ENCODE measurements at regions not wholly inside any gene's neighbourhood (a gene's known extent, or its start where the extent isn't known, plus 50 kb on each side); places are given as distances from the start of the nearest gene placed in this dataset.
"Not testable (repeated sequence)": the region's sequence is repeated elsewhere in the genome, so short reads cannot be mapped to it uniquely, and the experiment has no call there.

- DNase-seq (ENCODE audit: low read depth in 3 of 3): no peak
These were observed 816.4 kb upstream of the ANO3 start for GRCh38 chr11:25515576-25515975.

DNA sequence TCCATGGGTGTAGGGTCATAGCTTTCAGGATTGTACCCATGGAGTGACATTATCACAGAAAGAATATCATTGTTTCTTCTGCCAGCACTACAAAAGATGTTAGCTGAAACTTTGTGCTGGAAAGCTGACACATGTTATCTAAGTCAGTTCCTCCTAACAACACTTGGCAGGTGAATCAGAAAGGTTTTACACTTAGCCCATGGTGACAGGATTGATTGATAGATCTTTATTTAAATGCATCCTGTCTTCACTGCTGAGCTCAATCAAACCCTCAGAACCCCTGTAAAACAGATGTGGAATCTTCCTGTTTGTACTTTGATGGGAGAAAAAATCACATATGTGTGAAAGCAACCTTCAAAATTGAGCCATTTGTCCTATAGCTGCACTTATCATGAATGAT lies 811.5 kb upstream of the ANO3 start:
- no peak for DNase-seq (ENCODE audit: low read depth in 3 of 3)

- DNase-seq (ENCODE audit: low read depth in 3 of 3): no peak
These were observed 804.1 kb upstream of the ANO3 start for GRCh38 chr11:25527841-25528240.

GRCh38 chr11:25529572-25529971 lies 802.4 kb upstream of the ANO3 start:
- DNase-seq (ENCODE audit: low read depth in 3 of 3): no peak

GRCh38 chr11:25535467-25536272 lies 796.3 kb upstream of the ANO3 start:
- DNase-seq (ENCODE audit: low read depth in 3 of 3): no peak

DNA sequence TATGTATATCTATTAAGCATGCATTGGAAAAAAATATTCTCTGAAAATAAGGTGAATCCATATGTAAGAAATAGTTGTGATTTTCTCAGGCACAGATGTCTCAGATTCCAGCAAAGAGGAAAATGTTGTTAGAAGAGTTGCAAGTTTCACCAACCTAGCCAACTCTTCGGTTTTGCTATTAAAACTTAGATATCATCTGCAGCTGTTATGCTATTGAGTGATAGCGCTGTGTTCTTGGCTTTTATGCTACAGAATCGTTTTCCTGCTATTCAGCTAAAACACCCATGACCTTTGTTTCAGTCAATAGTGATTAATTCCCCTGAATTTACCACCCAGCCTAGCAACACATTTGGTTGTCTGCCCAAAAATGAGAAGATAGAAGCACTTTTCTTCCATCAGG lies 795.6 kb upstream of the ANO3 start:
- no peak for DNase-seq (ENCODE audit: low read depth in 3 of 3)

- no peak for DNase-seq (ENCODE audit: low read depth in 3 of 3)
These were observed 794.5 kb upstream of the ANO3 start for GRCh38 chr11:25537393-25537792.

- no peak for DNase-seq (ENCODE audit: low read depth in 3 of 3)
These were observed 784.6 kb upstream of the ANO3 start for GRCh38 chr11:25547292-25547691.

- no peak for DNase-seq (ENCODE audit: low read depth in 3 of 3)
These were observed 769.5 kb upstream of the ANO3 start for GRCh38 chr11:25562417-25562816.

DNA sequence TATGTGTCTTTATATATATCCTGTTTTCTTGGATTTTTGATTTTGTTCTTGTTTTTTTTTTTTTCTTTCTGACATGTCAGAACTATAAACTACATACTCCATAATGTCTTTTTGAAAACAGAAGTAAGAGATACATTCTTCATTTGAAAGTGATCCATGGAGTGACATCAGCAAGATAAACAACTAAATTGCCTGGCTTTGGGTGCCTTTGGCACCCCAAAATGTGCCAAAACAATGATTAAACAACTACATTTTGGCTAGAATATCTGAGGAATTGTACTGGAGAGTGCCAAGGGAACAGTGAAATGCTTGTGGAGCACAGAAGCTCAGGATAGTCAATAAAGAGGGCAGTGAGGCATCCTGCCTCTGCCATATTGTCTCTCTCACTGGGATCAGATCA lies 766.1 kb upstream of the ANO3 start:
- no peak for DNase-seq (ENCODE audit: low read depth in 3 of 3)

GRCh38 chr11:25566298-25567200 lies 765.4 kb upstream of the ANO3 start:
- DNase-seq (ENCODE audit: low read depth in 3 of 3): no peak

GRCh38 chr11:25576320-25576719 lies 755.6 kb upstream of the ANO3 start:
- no peak for DNase-seq (ENCODE audit: low read depth in 3 of 3)

- not testable (repeated sequence) for DNase-seq (ENCODE audit: low read depth in 3 of 3)
These were observed 752.4 kb upstream of the ANO3 start for GRCh38 chr11:25579554-25579953.

- no peak for DNase-seq (ENCODE audit: low read depth in 3 of 3)
These were observed 748.3 kb upstream of the ANO3 start for GRCh38 chr11:25583596-25583995.

GRCh38 chr11:25587496-25587895 lies 744.4 kb upstream of the ANO3 start:
- DNase-seq (ENCODE audit: low read depth in 3 of 3): no peak

DNA sequence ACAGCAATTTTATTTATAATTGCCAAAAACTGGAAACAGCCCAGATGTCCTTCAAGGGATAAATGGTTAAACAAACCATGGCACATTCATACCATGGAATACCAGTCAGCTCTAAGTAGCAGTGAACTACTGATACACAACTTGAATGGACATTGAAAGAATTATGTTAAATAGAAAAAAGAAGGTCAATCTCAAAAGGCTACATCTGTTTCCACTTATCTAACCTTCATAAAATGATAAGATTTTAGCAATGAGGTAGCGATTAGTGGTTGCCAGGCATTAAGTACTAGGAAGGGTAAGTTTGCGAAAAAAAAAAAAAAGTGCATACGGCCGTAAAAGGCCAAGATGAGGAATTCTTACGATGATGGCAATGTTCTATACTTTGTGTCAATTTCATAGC lies 738.7 kb upstream of the ANO3 start:
- no peak for DNase-seq (ENCODE audit: low read depth in 3 of 3)

- no peak for DNase-seq (ENCODE audit: low read depth in 3 of 3)
These were observed 735.2 kb upstream of the ANO3 start for GRCh38 chr11:25596701-25597100.

DNA sequence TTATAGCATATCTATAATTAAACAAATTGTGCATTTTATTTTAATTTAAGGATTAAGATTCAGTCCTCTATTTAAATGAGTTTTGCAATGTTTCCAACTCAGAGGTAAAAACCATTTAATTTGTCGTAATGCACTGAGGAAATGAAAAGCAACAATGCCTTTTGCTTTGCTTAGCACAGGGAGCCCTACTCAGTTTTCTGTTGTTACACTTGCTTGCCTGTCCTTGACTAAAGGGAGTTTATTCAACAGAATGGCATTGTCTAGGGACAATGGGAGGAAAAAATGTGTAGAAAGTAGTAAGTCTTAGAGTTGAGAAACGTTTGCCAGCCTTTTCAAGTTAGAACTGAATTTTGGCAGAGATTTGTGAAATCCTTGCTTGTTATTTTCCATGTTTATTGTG lies 734.2 kb upstream of the ANO3 start:
- no peak for DNase-seq (ENCODE audit: low read depth in 3 of 3)

GRCh38 chr11:25602149-25602548 lies 729.8 kb upstream of the ANO3 start:
- no peak for DNase-seq (ENCODE audit: low read depth in 3 of 3)

GRCh38 chr11:25602959-25603358 lies 729.0 kb upstream of the ANO3 start:
- no peak for DNase-seq (ENCODE audit: low read depth in 3 of 3)

DNA sequence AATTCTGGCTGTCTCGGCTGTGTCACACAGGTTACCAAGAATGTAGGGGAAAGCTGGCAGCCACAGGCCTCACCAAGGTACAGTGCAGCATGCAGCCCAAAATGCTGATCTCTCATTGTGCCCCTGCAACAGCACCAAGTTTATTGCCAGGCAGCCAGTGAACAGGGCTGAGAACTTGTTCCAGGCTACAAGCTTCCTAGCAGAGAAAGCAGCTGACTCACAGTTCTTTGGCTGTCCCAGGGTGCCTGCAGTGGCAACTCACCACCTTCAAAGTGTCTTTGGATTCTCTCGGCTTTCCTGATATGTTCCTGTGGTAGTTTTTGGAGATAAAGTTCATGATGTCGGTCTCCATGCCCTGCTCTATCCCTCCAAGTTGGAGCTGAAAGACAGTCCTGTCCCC lies 719.1 kb upstream of the ANO3 start:
- no peak for DNase-seq (ENCODE audit: low read depth in 3 of 3)

DNA sequence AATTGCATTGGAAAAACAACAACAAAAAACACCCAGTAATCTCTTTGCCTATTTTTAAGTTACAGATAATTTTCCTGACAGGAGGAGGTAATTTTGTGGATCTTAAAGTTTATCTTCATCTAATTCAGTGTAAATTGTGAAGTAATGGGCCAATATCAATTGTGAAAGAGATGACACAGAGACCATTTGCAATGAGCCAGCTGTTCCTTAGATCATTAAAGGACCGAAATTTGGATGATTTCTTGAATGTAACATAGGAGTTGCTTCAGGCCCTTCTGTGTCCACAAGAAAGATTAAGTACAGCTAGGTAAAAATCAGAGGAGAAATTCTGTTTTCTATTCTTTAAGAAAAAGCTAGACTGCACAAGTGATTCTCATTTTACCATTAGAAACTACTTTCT lies 718.5 kb upstream of the ANO3 start:
- no peak for DNase-seq (ENCODE audit: low read depth in 3 of 3)

DNA sequence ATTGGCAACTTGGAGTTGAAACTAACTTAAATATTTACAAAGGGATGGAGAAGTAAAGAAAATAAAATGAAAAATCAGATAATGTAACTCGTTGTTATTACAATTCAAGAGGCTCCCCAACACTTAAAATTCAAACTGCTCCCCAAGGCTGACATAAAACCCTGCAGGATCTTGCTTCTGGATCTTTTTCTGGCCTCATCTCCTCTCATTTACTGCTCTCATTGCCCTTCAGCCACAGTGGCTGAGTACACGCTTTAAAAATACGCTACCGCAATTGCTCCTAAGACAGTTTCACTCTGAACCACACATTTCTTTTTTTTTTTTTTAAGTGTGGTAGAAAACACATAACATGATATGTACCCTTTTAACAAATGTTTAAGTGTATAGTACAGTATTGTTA lies 718.1 kb upstream of the ANO3 start:
- no peak for DNase-seq (ENCODE audit: low read depth in 3 of 3)

Measured in stimulated activated CD4-positive, alpha-beta T cell treated with anti-CD3 and anti-CD28 coated beads, TNF-alpha, amount 100 ng/mL, for 48 hours (primary cell).